NCI-H69 (cell line): ENCODE measurements at regions not wholly inside any gene's neighbourhood (a gene's known extent, or its start where the extent isn't known, plus 50 kb on each side); places are given as distances from the start of the nearest gene placed in this dataset.
"Not testable (repeated sequence)": the region's sequence is repeated elsewhere in the genome, so short reads cannot be mapped to it uniquely, and the experiment has no call there.

Experiments
- DNase-seq: peaks from one replicate; lab custom pipeline; 2025; lab: John Stamatoyannopoulos, UW

GRCh38 chr16:88303890-88304819, 78.6 kb upstream of the ZNF469 start:
- no peak for DNase-seq

DNA sequence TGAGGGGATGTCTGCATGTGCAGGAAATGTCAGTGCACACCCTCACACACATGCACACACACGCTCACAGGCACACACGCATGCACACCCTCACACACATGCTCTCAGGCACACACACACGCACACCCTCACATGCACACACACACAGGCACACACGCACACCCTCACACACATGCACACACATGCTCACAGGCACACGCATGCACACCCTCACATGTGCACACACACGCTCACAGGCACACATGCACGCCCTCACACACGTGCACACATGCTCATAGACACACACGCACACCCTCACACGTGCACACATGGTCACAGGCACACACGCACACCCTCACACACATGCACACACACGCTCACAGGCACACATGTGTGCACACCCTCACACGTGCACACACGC, 77.6 kb upstream of the ZNF469 start:
- no peak for DNase-seq

DNA sequence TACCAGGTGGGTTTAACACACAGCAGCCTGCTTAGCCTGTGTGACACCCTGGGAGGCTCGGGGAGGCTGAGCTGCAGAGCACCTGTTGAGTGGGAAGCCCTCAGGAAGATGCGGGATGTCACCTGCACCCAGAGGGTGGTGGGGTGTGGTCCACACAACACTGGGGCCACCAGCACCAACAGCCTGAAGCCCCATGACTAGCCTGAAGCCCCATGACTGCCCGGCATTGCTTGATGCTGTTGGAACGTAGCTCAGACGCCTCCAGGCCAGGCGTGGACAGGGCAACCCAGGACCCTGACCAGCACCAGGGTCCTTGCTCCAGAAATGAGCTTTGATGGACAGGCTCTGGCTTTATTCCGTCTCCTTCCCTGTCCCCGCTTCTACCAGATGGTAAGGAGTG, 76.3 kb upstream of the ZNF469 start:
- DNase-seq = no peak

DNA sequence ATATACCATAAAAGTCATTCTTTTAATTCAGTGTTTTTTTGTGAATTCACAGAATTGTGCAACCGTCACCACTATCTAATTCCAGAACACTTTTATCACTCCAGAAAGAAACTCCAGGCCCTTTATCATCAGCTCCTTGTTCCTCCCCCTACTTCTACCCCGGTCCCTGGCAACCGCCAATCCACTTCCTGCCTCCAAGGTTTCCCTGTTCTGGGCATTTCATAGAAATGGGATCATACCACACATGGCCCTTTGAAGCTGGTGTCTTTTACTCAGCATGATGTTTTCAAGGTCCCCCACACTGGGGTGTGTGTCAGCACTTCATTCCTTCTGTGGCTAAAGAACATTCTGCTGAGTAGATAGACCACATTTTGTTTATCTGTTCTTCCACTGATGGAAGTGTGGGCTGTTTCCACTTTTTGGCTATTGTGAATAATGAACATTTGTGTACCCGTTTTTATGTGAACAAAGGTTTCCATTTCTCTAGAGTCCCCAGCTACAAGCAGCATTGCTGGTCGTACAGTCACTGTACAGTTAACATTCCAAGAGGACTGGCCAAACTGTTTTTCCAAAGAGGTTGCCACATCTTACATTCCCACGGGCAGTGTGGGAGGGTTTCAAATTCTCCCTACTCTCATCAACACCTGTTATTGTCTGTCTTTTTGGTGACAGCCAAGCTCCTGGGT, 75.8 kb upstream of the ZNF469 start:
- no peak for DNase-seq

- DNase-seq = no peak
Observed at GRCh38 chr16:88308441-88309173, 74.2 kb upstream of the ZNF469 start.

DNA sequence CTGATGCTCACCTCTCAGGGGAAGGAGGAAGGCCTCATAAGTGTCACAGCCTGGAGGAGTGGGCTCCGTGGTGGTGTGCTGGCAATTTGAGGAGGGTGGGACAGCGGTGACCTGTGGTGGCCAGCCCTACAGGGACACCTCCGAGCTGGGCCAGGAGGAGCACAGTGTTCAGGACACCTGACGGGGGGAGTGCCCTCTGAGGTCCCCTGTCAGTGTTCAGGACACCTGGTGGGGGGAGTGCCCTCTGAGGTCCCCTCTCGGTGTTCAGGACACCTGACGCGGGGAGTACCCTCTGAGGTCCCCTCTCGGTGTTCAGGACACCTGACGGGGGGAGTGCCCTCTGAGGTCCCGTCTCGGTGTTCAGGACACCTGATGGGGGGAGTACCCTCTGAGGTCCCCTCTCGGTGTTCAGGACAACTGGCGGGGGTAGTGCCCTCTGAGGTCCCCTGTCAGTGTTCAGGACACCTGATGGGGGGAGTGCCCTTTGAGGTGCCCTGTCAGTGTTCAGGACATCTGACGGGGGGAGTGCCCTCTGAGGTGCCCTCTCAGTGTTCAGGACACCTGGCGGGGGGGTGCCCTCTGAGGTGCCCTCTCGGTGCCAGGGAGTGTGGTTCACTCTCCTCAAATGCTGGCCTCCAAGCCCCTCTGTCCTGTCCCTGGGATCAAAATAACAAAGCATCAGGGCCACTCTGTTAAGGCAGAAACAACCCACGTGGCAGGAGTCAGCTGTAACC, 73.4 kb upstream of the ZNF469 start:
- DNase-seq = no peak

- no peak for DNase-seq
Observed at GRCh38 chr16:88309908-88310265, 72.9 kb upstream of the ZNF469 start.

- DNase-seq = no peak
Observed at GRCh38 chr16:88310796-88311605, 71.8 kb upstream of the ZNF469 start.

GRCh38 chr16:88311860-88312259, 70.9 kb upstream of the ZNF469 start:
- DNase-seq = not testable (repeated sequence)

GRCh38 chr16:88312732-88313131, 70.0 kb upstream of the ZNF469 start:
- DNase-seq = no peak

DNA sequence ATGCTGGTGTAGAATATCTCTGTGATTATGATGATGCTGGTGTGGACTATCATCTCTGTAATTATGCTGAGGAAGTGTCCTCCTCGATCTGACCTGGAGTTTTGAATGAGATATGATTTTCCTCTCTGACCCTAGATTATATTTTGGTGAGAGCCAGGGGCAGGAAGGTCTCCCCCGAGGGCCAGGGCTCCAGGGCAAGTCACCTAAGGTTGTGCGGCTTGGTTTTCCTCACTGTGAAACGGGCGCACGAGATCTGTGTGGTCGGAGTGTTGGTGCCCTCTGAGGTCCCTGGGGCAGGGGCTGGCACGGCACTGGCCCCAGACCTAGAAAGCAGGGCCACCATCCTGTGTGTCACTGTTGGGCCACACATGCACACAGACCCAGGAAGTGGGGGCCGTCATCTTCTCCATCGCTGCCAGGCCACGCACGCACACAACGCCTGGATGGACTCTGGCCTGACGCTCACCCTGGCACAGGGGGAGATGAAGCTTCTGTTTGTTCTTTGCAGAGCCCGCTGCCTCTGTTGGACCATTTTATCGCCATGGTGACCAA, 67.7 kb upstream of the ZNF469 start:
- DNase-seq = no peak

DNA sequence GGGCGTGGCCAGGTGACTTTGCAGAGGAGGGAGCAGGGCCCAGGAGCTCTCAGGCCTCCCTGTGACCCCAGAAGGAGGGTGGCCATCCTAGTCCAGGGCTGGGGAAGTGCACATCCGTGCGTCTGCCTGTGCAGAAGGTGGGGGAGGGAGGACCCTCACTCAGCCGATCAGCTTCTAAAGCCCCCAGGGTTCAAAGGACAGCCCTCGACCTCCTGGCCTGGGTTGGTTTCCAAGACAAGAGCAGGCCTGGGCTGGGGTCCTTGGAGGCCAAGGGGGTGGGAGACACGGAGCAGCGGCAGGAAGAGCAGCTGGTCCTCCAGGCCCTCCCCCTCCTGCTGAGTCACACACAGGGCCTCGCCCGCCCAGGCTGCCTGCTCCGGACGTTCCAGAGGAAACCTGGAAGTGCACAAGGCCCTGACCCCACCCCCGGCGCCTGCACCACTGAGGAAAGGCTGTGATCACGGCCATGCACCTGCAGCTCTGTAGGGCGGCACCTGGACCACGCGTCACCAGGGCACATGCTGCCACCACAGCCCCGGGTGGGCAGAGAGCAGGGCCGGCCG, 67.1 kb upstream of the ZNF469 start:
- DNase-seq = no peak

DNA sequence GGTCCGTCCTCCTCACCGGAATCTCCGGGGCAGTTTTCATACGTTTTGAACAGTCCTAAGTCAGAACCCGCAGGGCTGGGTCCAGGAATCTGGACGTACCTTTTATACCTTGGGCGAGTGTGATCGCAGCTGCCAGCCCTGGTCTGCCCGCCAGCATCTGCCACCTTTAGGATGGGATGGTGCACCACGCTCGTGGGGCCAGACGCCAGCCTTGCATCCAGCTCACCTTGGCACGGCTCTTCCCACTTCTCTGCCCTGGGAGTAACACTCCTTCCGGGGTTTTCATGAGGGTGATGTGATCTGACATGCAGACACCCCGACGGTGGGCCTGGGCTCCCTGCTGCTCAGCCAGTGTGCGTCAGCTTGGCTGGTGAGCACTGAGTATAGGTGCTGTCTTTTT, 66.6 kb upstream of the ZNF469 start:
- no peak for DNase-seq

DNA sequence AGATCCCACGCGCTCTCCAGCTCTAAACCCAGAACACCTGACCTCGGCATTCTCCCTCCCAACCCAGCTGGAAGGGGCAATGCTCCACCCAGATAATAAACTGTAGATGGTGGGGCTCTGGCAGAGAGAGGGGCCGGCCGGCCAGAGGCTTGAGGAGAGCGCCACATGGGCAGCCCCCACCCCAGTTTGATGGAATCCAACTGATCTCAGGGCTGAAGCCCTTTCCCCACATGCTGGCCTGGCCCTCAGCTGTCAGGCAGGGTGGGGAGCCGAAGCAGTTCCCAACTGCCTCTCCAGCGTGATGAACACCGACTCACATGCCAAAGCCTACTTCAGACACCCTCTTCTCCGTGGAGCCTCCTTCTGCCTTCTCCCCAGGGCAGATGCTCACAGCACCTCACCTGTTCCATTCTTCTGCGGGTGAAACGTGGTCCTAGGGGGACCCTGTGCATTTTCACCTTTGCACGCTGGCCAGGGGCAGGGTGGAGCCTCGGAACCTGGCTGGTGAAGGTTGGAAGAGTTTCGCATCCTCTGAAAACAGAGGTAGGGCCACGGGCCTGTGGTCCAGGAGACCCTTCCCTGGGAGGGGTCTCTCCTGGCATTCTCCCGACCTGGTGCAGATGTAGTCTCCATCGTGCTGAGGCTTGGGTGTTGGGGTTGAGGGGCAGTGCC, 65.7 kb upstream of the ZNF469 start:
- DNase-seq = no peak

DNA sequence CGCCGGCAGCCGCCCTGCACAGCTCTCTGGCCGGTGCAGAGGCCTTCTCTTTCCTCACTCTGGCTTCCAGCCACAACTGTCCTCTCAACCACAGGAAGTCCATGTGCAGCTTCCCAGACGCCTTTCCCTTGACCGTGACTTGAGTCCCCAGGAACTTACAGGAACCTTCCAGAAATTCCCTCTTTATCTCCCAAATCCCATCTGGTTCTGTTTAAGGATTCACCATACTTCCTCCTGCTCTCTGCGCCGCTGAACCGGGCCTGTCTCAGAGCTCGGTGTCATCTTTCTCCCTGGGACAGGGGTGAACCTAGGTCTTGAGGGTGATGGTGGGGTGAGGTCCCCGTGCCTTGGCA, 65.2 kb upstream of the ZNF469 start:
- DNase-seq = no peak

DNA sequence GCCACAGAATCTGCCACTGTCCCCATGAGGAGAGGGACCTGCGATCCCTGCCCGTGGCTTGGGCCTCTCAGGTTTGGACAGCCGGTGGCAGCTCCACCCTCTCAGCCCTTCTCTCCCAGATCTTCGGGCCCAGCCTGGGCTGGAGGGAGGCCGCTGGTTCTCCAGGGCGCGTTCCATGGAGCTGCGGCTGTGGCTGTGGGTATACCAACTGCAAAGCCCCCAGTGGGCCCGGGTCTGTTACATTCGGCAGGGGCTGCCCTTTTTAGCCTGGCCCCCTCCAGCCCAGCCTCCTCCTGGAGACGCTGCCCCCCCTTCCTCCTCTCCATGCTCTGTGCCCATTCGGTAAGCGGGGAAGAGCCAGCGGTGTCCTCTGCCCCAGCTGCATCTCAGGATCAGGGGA, 64.7 kb upstream of the ZNF469 start:
- no peak for DNase-seq

- DNase-seq = no peak
Observed at GRCh38 chr16:88318521-88318920, 64.2 kb upstream of the ZNF469 start.

- no peak for DNase-seq
Observed at GRCh38 chr16:88319116-88319965, 63.4 kb upstream of the ZNF469 start.

GRCh38 chr16:88320947-88321634, 61.7 kb upstream of the ZNF469 start:
- DNase-seq = no peak
